BLaER1 (cell line): ENCODE measurements at regions not wholly inside any gene's neighbourhood (a gene's known extent, or its start where the extent isn't known, plus 50 kb on each side); places are given as distances from the start of the nearest gene placed in this dataset.
A peak's percentile ranks its signal among the peaks of the same experiment; 100 is the strongest.

ENCODE experiments used
- H3K27ac ChIP-seq: shearing (Covaris generic); formaldehyde crosslinking; 2 replicates; pipeline ENCODE4 v1.8.1; 2022
- H3K27me3 ChIP-seq: shearing (Covaris generic); formaldehyde crosslinking; 2 replicates; pipeline ENCODE4 v1.8.1; 2022
- H3K36me3 ChIP-seq: shearing (Covaris generic); formaldehyde crosslinking; 2 replicates; pipeline ENCODE4 v1.8.1; 2022
- H3K4me1 ChIP-seq: shearing (Covaris generic); formaldehyde crosslinking; 2 replicates; pipeline ENCODE4 v1.8.1; 2022
- H3K4me2 ChIP-seq: shearing (Covaris generic); formaldehyde crosslinking; 2 replicates; pipeline ENCODE4 v1.8.1; 2022
- H3K4me3 ChIP-seq: shearing (Covaris generic); formaldehyde crosslinking; 2 replicates; pipeline ENCODE4 v1.8.1; 2022
- H3K9ac ChIP-seq: shearing (Covaris generic); formaldehyde crosslinking; 2 replicates; pipeline ENCODE4 v1.8.1; 2022
- H3K9me3 ChIP-seq: shearing (Covaris generic); formaldehyde crosslinking; 2 replicates; pipeline ENCODE4 v1.8.1; 2022
- H4K20me1 ChIP-seq: shearing (Covaris generic); formaldehyde crosslinking; 2 replicates; pipeline ENCODE4 v1.8.1; 2022
- Cebpa-rat ChIP-seq: shearing (Covaris generic); IDR thresholded peaks from 2 replicates; pipeline ENCODE4 v1.8.1; 2022

DNA sequence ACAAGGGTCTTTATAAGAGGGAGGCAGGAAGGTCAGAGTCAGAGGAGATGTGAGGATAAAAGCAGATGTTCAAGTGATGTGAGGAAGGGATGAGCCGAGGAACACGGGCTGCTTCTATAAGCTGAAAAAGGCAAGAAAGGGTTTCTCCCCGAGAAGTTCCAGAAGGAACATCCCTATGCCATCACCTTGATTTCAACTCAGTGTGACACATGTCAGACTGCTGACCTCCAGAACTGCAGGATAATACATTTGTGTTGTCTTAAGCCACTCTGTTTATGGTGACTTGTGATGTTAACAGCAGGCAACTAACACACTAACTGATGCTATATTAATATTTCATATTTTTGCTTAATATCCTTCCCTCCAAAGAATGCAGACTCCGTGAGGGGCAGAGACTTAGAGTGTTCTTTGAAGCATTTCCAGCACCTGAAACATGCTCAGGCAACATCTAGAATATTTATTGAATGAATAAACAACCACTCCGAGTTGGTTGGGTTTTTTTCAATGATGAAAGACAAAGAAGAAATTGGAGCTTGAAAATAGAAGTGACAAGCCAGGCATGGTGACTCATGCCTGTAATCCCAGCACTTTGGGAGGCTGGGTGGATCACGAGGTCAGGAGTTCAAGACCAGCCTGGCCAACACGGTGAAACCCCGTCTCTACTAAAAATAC, 77.6 kb upstream of the ADRA1B start:
- no peak for TF ChIP-seq Cebpa-rat
- no peak overlapping the region for H3K4me2 ChIP-seq
- H4K20me1 ChIP-seq: no peaks in the 10 kb centered on the region
- no peaks in the 10 kb centered on the region for H3K36me3 ChIP-seq
- H3K4me3 ChIP-seq: no peak overlapping the region
- no peak overlapping the region for H3K27ac ChIP-seq
- peaks cover 9% of the 10 kb centered on the region for H3K9me3 ChIP-seq
- H3K9ac ChIP-seq: no peak overlapping the region
- H3K4me1 ChIP-seq: peaks cover 7% of the 10 kb centered on the region
- H3K27me3 ChIP-seq: no peaks in the 10 kb centered on the region

DNA sequence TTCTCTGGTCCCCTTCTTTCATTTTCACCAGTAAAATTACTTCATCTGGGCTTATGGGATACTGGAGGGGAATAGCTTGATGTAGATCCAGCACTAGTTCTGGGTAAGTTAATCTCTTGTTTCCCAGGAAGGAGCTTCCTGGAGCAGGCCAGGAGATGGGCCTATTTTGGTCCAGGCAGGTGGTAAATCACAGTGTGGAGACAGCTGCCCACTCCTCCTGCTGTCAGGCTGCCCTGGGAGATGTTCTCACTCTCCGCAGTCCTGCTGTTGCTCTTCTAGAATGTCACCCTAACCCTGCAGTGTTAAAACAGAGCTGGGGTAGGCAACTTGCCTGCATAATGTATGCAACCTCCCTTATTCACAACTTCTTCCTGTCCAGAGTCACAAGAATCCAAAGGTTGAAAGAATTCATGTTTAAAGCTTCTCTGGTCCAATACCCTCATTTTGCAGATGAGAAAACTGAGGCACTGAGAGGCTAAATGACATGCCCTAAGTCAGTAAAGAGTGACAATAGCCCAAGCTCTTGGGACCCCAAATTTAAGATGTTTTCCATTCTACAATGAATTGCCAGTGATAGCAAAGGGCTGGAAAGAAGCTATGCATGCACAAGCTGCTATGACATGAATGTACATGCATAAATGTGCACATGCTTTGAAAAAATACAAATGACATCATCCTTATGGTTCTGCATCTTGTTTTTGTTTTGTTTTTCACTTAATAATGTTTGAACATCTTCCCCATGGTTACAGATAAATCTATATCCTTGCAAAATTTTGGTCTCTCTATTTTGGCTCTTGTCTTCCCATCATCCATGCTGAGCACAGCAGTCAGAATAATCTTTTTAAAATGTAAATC, 71.8 kb upstream of the ADRA1B start:
- Histone ChIP-seq H3K4me3 (no peak overlapping the region), H3K9ac (no peak overlapping the region), H3K27me3 (no peaks in the 10 kb centered on the region), H3K4me1 (no peaks in the 10 kb centered on the region), H3K4me2 (no peak overlapping the region), H4K20me1 (no peaks in the 10 kb centered on the region), H3K27ac (no peak overlapping the region), H3K36me3 (no peaks in the 10 kb centered on the region), H3K9me3 (no peaks in the 10 kb centered on the region)
- TF ChIP-seq Cebpa-rat: no peak

DNA sequence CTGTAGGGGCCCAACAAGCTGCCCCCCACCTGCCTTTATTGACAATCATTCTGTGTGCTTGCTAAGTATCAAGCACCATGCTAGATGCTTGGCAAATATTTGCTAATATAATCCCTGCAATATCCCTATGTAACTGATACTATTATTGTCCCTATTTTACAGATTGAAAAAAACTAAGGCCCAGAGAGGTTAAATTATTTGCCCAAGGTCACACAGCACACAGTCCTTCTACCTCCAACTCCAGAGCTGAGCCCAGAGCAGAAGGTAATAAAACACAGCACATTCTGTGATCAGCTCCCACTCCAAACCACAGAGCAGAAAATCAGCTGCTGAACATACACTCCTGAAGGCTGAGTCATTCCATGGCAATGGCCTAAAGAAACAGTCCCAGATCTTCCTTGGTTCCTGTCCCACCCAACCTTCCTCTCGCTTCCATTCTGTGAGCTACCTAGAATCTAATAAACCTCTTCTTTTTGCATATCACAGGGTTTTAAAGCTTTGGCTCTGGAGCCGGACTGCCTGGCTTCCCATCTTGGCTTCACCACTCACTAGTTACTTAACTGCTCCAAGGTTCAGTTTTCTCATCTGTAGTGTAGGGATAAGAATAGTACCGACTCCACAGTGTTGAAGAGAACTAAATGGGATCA, 66.7 kb upstream of the ADRA1B start:
- H3K9me3 ChIP-seq: no peaks in the 10 kb centered on the region
- TF ChIP-seq Cebpa-rat: no peak
- no peaks in the 10 kb centered on the region for H4K20me1 ChIP-seq
- H3K27me3 ChIP-seq: no peaks in the 10 kb centered on the region
- H3K36me3 ChIP-seq: no peaks in the 10 kb centered on the region
- H3K9ac ChIP-seq: no peak overlapping the region
- no peak overlapping the region for H3K27ac ChIP-seq
- H3K4me2 ChIP-seq: peak overlapping the region; percentile 44
- no peak overlapping the region for H3K4me3 ChIP-seq
- peaks cover 9% of the 10 kb centered on the region for H3K4me1 ChIP-seq

DNA sequence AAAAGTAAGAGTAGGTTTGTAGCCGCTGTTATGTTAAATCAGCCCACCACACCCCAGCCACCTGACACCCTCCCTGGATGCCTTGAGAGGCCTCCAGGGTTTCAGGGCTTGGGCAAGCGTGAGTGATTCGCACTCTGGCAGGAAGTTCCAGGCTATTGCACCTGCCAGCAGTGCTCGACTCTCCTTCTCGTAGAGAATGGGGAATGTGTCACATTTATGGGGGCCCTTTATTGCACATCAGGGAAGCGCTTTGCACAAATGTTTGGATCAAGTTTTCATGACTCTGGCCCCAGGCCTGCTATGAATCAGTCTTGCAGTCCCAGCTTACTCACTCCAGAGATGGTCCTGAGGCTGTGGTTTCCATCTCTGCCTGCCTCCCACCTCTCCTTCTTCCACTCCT, 66.1 kb upstream of the ADRA1B start:
- peak overlapping the region; percentile 44 for H3K4me2 ChIP-seq

DNA sequence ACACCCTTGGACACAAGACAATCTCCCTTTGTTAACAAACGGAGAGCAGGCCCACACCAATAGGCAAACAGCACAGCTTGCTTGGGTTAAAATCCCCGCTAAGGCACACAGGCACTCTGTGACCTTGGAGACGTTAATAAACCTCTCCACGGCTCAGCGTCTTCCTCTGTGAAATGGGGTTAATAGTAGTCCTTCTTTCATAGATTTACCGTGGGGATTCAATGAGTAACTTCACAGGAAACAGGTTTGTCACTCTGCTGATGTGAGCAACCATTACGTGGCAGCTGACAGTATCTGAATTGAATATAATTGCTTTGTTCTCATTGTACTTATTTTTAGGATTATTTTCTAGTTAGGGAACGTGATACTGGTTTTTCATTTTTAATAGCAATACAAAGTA, 65.2 kb upstream of the ADRA1B start:
- Histone ChIP-seq H4K20me1 (no peaks in the 10 kb centered on the region), H3K4me1 (peaks cover 9% of the 10 kb centered on the region), H3K36me3 (no peaks in the 10 kb centered on the region), H3K9ac (no peak overlapping the region), H3K9me3 (no peaks in the 10 kb centered on the region), H3K27ac (no peak overlapping the region), H3K4me3 (no peak overlapping the region), H3K4me2 (no peak overlapping the region), H3K27me3 (no peaks in the 10 kb centered on the region)
- no peak for TF ChIP-seq Cebpa-rat

More for the DNA sequence above, 66.1 kb upstream of the ADRA1B start:
- Histone ChIP-seq H3K9ac (no peak overlapping the region), H3K27me3 (no peaks in the 10 kb centered on the region), H3K9me3 (no peaks in the 10 kb centered on the region), H3K27ac (no peak overlapping the region), H4K20me1 (no peaks in the 10 kb centered on the region), H3K4me1 (peaks cover 9% of the 10 kb centered on the region), H3K36me3 (no peaks in the 10 kb centered on the region), H3K4me3 (no peak overlapping the region)
- no peak for TF ChIP-seq Cebpa-rat

DNA sequence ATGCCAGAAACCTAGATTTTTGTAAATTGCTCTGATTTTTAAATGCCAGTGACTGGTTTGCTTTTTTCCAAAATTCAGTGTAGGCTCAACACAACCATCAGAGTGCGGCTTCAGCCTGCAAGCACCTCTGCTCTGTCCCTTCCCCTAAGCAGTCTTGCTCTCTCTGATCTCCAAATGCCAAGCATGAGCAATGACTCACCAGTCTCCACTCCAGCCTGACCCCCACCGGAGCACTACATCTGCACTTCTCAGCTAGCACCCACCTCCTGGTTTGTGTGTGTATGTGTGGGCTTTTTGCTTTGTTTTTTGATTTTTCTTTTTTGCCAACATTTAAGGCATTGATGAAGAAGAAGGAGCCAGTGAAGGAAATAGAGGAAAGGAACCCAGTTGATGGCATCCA, 61.4 kb upstream of the ADRA1B start:
- no peak for TF ChIP-seq Cebpa-rat
- H3K4me2 ChIP-seq: no peak overlapping the region
- H4K20me1 ChIP-seq: no peaks in the 10 kb centered on the region
- H3K4me3 ChIP-seq: no peak overlapping the region
- no peaks in the 10 kb centered on the region for H3K9me3 ChIP-seq
- no peaks in the 10 kb centered on the region for H3K27me3 ChIP-seq
- no peaks in the 10 kb centered on the region for H3K36me3 ChIP-seq
- peaks cover 7% of the 10 kb centered on the region for H3K4me1 ChIP-seq
- no peak overlapping the region for H3K9ac ChIP-seq
- H3K27ac ChIP-seq: no peak overlapping the region

DNA sequence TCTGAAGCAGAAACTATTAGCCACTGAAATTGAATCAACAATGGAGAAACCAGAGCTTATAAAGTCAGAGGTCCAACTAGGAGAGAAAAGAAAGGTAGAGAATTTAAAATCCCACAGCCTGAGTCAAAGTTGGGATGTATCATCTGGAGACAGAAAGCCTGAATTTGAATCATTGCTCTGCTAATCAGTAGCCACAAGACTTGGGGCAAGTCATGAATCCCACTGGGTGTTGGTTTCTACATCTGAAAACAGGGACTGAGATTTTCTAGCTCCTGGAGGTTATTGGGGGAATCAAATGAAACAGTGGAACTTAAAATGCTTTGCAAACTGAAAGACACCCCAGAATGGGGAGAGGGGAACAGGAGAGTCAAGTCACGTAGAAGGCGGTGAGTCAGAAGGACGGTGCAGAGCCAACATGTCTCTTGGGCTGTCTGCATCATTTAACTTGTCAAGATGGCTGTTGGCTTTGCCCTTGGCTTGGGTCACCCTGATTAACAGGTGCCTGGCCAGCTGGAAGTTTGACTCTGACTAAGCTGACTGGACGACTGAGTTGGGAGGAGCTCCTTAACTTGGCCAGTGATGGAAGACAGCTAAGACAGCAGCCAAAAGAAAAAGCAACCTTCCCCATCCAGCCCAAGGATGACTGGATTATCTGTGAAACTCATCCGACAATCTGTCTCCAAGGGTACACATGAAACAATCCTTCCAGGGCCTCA, 60.6 kb upstream of the ADRA1B start:
- no peak overlapping the region for H3K4me3 ChIP-seq
- H3K4me2 ChIP-seq: no peak overlapping the region
- no peak overlapping the region for H3K9ac ChIP-seq
- H3K27me3 ChIP-seq: no peaks in the 10 kb centered on the region
- no peak overlapping the region for H3K27ac ChIP-seq
- H3K4me1 ChIP-seq: no peaks in the 10 kb centered on the region
- no peaks in the 10 kb centered on the region for H3K9me3 ChIP-seq
- TF ChIP-seq Cebpa-rat: no peak
- H4K20me1 ChIP-seq: no peaks in the 10 kb centered on the region
- no peaks in the 10 kb centered on the region for H3K36me3 ChIP-seq

DNA sequence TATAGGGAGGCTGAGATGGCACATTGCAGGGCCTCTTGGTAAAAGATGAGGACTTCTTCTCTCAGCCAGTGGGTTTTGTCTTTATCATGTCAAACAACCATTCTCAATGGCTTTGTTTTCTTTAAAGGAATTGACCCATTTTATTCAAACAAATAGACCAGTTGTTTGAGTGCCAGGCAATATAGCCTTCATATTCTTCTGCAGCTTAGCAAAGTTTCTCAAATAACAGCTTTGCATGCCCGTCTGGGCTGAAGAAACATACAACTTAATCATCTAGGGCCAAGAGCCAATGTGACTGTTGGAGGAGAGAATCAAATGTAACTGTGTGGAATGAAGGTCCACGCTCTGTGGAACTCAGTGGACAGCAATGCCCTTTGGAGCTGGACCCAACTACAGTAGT, 57.4 kb upstream of the ADRA1B start:
- no peaks in the 10 kb centered on the region for H3K9me3 ChIP-seq
- no peak overlapping the region for H3K4me3 ChIP-seq
- no peaks in the 10 kb centered on the region for H3K36me3 ChIP-seq
- no peak for TF ChIP-seq Cebpa-rat
- no peak overlapping the region for H3K4me2 ChIP-seq
- H3K27me3 ChIP-seq: no peaks in the 10 kb centered on the region
- H3K9ac ChIP-seq: no peak overlapping the region
- no peaks in the 10 kb centered on the region for H4K20me1 ChIP-seq
- no peak overlapping the region for H3K27ac ChIP-seq
- H3K4me1 ChIP-seq: no peaks in the 10 kb centered on the region

DNA sequence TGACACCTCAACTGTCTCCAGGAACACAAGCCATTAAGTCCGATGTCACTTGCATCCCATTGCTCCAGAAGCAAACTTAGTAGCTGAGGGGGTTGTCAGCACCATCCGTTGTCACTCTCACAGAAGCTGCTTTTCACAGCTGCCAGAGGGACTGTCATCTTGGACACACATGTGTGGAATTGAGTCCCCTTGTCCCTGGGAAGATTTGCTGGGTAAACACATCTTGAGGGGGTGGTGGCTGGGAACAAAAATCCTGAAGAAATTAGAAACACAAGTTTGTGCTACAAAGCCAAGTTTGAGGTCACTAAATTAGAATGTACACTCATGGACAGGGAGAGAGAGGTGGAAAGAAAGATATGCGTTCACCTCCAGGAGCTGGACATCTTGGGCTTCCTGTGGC, 55.2 kb upstream of the ADRA1B start:
- H3K4me2 ChIP-seq: no peak overlapping the region
- H3K9me3 ChIP-seq: no peaks in the 10 kb centered on the region
- no peak for TF ChIP-seq Cebpa-rat
- no peaks in the 10 kb centered on the region for H4K20me1 ChIP-seq
- H3K27me3 ChIP-seq: no peaks in the 10 kb centered on the region
- H3K4me1 ChIP-seq: no peaks in the 10 kb centered on the region
- no peak overlapping the region for H3K9ac ChIP-seq
- no peak overlapping the region for H3K4me3 ChIP-seq
- H3K36me3 ChIP-seq: no peaks in the 10 kb centered on the region
- no peak overlapping the region for H3K27ac ChIP-seq
